Epidermal melanocyte (primary cell): ENCODE measurements at regions not wholly inside any gene's neighbourhood (a gene's known extent, or its start where the extent isn't known, plus 50 kb on each side); places are given as distances from the start of the nearest gene placed in this dataset.

ENCODE experiments used
- DNase-seq: peaks from one replicate; pipeline ENCODE4 v3.0.0; 2011; ENCODE audit warnings: low spot score; ENCODE audit not compliant: insufficient read length

- no peak for DNase-seq
These were observed 59.4 kb upstream of the TMC3 start for GRCh38 chr15:81433462-81433861.

GRCh38 chr15:81432179-81432578 lies 58.2 kb upstream of the TMC3 start:
- DNase-seq, result no peak

GRCh38 chr15:81427176-81427575 lies 53.2 kb upstream of the TMC3 start:
- no peak for DNase-seq

- DNase-seq, result no peak
These were observed 51.9 kb upstream of the TMC3 start for GRCh38 chr15:81425905-81426304.
